Lower lobe of right lung (tissue), 2 donors: ENCODE measurements at regions not wholly inside any gene's neighbourhood (a gene's known extent, or its start where the extent isn't known, plus 50 kb on each side); places are given as distances from the start of the nearest gene placed in this dataset.
"Not testable (repeated sequence)": the region's sequence is repeated elsewhere in the genome, so short reads cannot be mapped to it uniquely, and the experiment has no call there.

Experiments used
- ATAC-seq, 2 donors: fragments of 200-7000 bp; cut with Tn5 transposase; one replicate each; pipeline ENCODE4 v1.9.1; 2020 to 2022; ENCODE audit warnings: mild to moderate bottlenecking in 2 of 2, moderate library complexity in 2 of 2
- DNase-seq: peaks from one replicate; pipeline ENCODE4 v3.0.0-alpha.2; 2020
- H3K27ac ChIP-seq: fragments of 200-600 bp; one replicate; pipeline ENCODE4 v1.8.0; 2022
- H3K27me3 ChIP-seq: fragments of 200-600 bp; one replicate; pipeline ENCODE4 v1.8.0; 2022; ENCODE audit warnings: low read depth
- H3K36me3 ChIP-seq: fragments of 200-600 bp; one replicate; pipeline ENCODE4 v1.8.0; 2022; ENCODE audit warnings: mild to moderate bottlenecking
- H3K4me1 ChIP-seq: fragments of 200-600 bp; one replicate; pipeline ENCODE4 v1.8.0; 2022
- H3K4me3 ChIP-seq: fragments of 200-600 bp; one replicate; pipeline ENCODE4 v1.8.0; 2022; ENCODE audit warnings: mild to moderate bottlenecking
- H3K9me3 ChIP-seq: fragments of 200-600 bp; one replicate; pipeline ENCODE4 v1.8.0; 2022
- intact Hi-C: fragments of 100-400 bp; cut with DNase I; formaldehyde crosslinking; loops from one replicate; pipeline ENCODE4 v1.11.0; 2022
- TF ChIP-seq, protein P1 (sequence below): fragments of 200-600 bp; IDR thresholded peaks from one replicate; pipeline ENCODE4 v1.8.0; 2022; ENCODE audit warnings: antibody characterized with exemption, mild to moderate bottlenecking
- donor health status: DM: no; HTN: yes; CAD: no; lungs with severe emphysema.

DNA sequence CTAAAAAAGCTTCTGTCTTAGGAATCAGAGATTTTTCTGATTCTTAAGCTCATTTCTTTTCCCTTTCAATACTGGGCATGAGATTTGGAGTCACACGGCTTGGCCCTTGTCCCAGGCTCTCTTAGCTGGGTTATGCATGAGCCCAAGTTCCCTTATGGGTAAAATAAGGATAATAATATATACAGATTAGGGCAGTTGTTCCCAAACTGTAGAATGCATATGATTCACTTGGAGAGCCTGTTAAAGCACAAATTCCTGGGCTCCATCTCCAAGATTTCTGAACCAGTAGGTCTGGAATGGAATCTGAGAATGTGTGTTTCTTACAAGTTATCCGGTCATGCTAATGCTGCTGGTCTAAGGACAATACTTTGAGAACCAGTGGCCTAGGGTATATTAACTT, 154.0 kb downstream of the REEP3 start:
- DNase-seq (no peak), ATAC-seq (no peak)
- Histone ChIP-seq H3K4me1 (peaks cover 24% of the 10 kb centered on the region), H3K27me3 (no peaks in the 10 kb centered on the region), H3K9me3 (no peaks in the 10 kb centered on the region), H3K4me3 (no peak overlapping the region), H3K27ac (no peak overlapping the region), H3K36me3 (no peaks in the 10 kb centered on the region)
- TF ChIP-seq, protein P1, sequence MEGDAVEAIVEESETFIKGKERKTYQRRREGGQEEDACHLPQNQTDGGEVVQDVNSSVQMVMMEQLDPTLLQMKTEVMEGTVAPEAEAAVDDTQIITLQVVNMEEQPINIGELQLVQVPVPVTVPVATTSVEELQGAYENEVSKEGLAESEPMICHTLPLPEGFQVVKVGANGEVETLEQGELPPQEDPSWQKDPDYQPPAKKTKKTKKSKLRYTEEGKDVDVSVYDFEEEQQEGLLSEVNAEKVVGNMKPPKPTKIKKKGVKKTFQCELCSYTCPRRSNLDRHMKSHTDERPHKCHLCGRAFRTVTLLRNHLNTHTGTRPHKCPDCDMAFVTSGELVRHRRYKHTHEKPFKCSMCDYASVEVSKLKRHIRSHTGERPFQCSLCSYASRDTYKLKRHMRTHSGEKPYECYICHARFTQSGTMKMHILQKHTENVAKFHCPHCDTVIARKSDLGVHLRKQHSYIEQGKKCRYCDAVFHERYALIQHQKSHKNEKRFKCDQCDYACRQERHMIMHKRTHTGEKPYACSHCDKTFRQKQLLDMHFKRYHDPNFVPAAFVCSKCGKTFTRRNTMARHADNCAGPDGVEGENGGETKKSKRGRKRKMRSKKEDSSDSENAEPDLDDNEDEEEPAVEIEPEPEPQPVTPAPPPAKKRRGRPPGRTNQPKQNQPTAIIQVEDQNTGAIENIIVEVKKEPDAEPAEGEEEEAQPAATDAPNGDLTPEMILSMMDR = no peak
- intact Hi-C loops = no loop called here

- DNase-seq (no peak), ATAC-seq (no peak)
- TF ChIP-seq, protein P1 = no peak
- intact Hi-C loops = no loop called here
- Histone ChIP-seq H3K4me3 (no peak overlapping the region), H3K27ac (no peak overlapping the region), H3K9me3 (no peaks in the 10 kb centered on the region), H3K36me3 (no peaks in the 10 kb centered on the region), H3K27me3 (no peaks in the 10 kb centered on the region), H3K4me1 (peaks cover 10% of the 10 kb centered on the region)
These were observed 155.8 kb downstream of the REEP3 start for GRCh38 chr10:63677001-63677400.

DNA sequence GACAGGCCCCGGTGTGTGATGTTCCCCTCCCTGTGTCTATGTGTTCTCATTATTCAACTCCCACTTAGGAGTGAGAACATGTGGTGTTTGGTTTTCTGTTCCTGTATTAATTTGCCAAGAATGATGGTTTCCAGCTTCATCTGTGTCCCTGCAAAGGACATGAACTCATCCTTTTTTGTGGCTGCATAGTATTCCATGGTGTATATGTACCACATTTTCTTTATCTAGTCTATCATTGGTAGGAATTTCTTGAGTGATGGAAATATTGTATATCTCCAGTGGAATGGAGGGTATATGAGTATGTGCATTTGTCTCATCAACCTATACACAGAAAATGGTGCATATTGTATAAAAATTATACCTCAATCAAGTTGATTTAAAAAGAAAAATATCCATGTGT, 159.3 kb downstream of the REEP3 start:
- intact Hi-C loops, H3K4me1 ChIP-seq, DNase-seq, H3K4me3 ChIP-seq, H3K9me3 ChIP-seq, ATAC-seq, H3K27ac ChIP-seq, H3K27me3 ChIP-seq, H3K36me3 ChIP-seq: not testable (repeated sequence)

DNA sequence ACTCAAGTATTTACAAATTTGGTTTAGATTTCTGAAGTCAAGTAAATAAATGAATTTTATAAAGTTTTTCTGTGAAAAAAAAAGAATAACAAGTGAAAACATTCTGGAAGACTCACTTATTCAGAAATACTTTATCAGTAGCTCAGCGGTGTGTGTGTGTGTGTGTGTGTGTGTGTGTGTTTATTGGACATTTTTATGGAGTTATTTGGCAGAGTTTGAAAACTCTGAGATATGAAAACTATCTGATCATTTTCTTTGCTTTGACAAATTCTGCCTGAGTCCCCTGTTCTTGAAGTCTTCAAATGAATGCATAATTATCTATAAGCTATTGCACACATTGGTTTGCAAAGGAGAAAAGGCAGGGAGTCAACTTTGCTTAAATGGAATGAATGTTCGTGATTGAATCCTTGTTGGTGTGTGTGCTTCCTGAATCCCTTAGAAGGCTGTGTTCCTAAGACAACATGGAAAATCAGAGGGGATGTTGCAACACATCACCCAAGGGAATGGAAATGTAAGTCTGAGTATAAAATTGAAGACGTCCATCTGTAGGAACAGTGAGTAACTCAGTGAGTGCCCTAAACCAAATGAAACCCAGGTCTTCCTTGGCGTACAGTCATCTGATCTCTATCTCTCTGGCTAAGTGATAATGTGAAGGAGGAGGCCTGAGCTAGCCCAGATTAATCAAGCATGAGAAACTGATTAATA, 160.9 kb downstream of the REEP3 start:
- Histone ChIP-seq H3K4me3 (no peak overlapping the region), H3K9me3 (no peaks in the 10 kb centered on the region), H3K36me3 (no peaks in the 10 kb centered on the region), H3K27ac (peak overlapping the region; percentile 31), H3K4me1 (no peaks in the 10 kb centered on the region), H3K27me3 (no peaks in the 10 kb centered on the region)
- ATAC-seq (peak; percentile 26 to 55), DNase-seq (no peak)
- intact Hi-C loops = no loop called here
- TF ChIP-seq, protein P1 = no peak

DNA sequence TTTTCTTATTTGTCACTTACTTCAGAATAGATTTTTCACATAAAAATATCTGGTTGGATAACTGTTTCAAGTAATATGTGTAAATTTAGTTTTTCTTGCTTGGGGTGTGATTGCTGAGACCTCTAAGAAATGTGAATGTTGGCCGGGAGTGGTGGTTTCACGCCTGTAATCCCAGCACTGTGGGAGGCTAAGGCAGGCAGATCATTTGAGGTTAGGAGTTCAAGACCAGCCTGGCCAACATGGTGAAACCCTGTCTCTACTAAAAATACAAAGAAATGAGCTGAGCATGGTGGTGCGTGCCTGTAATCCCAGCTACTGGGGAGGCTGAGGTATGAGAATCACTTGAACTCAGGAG, 161.5 kb downstream of the REEP3 start:
- DNase-seq, ATAC-seq, H3K9me3 ChIP-seq, H3K4me1 ChIP-seq, H3K27ac ChIP-seq, H3K4me3 ChIP-seq, intact Hi-C loops, H3K27me3 ChIP-seq, H3K36me3 ChIP-seq: not testable (repeated sequence)

DNA sequence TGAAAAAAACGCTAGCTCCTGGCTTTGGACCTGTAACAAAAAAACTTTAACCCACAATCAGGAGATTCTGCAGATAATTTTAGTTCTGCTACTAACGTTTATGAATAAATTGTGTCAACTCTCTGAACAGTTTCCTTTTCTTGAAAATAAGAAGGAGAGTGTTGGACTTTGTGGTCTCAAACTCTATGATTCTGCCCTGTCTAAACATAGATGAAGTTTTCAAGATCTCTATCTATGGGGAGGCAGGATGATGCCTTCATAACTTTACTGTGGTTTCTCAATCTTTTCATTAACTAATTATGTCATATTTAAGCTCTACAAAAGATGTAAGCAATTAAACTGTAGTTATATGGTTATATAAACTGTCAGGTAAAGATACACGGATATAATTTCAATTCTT, 162.0 kb downstream of the REEP3 start:
- TF ChIP-seq, protein P1 = no peak
- Histone ChIP-seq H3K4me1 (no peaks in the 10 kb centered on the region), H3K9me3 (no peaks in the 10 kb centered on the region), H3K36me3 (no peaks in the 10 kb centered on the region), H3K27ac (no peak overlapping the region), H3K27me3 (no peaks in the 10 kb centered on the region), H3K4me3 (no peak overlapping the region)
- ATAC-seq (no peak), DNase-seq (no peak)
- intact Hi-C loops = no loop called here
